B cell (primary cell): ENCODE measurements at regions not wholly inside any gene's neighbourhood (a gene's known extent, or its start where the extent isn't known, plus 50 kb on each side); places are given as distances from the start of the nearest gene placed in this dataset.

ENCODE experiments used
- ATAC-seq: fragments of 200-7000 bp; cut with Tn5 transposase; one replicate; pipeline ENCODE4 v1.10.0; 2021; ENCODE audit warnings: low read depth, mild to moderate bottlenecking, moderate number of reproducible peaks, moderate library complexity
- CTCF ChIA-PET: fragments of 350-600 bp; sonication (Branson Sonifier 250); formaldehyde crosslinking; loops from one replicate; lab custom pipeline; 2021; ENCODE audit warnings: antibody characterized with exemption, inconsistent platforms; lab: Charles Lee
- POLR2A ChIA-PET: fragments of 350-600 bp; sonication (Branson Sonifier 250); formaldehyde crosslinking; loops from one replicate; lab custom pipeline; 2021; ENCODE audit warnings: antibody characterized with exemption; lab: Charles Lee
- DNase-seq: peaks from one replicate; pipeline ENCODE4 v3.0.0; 2013
- H2AFZ ChIP-seq: 2 replicates; pipeline ENCODE4 v1.6.1; 2012; ENCODE audit warnings: mild to moderate bottlenecking, low read depth, low read length; ENCODE audit not compliant: insufficient read depth, poor library complexity, severe bottlenecking
- H3K27ac ChIP-seq, 2 donors: 1 replicate in 1 of 2; 2 replicates in 1 of 2; pipeline ENCODE4 v1.5.1; 2012 to 2013; ENCODE audit warnings: low read length in 2 of 2, mild to moderate bottlenecking in 2 of 2, moderate library complexity in 1 of 2
- H3K27me3 ChIP-seq, 4 experiments: fragments of 200-600 bp in 1 of 4; sonication (generic) in 1 of 4; replicated peaks in 1 of 4; 1 replicate in 2 of 4; 2 replicates in 2 of 4; pipeline versions ENCODE4 v1.6.1 to v1.7.0; 2013 to 2016; ENCODE audit warnings: low read length in 3 of 4, mild to moderate bottlenecking in 2 of 4, mixed read lengths in 1 of 4, moderate library complexity in 1 of 4; ENCODE audit not compliant: insufficient read depth in 4 of 4, control insufficient read depth in 3 of 4; ENCODE audit errors: control extremely low read depth in 1 of 4
- H3K36me3 ChIP-seq, 2 experiments: replicated peaks in 1 of 2; 1 replicate in 1 of 2; 2 replicates in 1 of 2; pipeline versions ENCODE4 v1.6.1 to v1.7.1; 2013; ENCODE audit warnings: low read length in 1 of 2; ENCODE audit not compliant: insufficient read depth in 2 of 2, control insufficient read depth in 1 of 2; ENCODE audit errors: control extremely low read depth in 1 of 2, extremely low read depth in 1 of 2
- H3K4me1 ChIP-seq, 2 donors: fragments of 200-600 bp in 1 of 2; sonication (generic) in 1 of 2; 1 replicate in 1 of 2; 2 replicates in 1 of 2; pipeline versions ENCODE4 v1.5.1 to v1.6.1; 2013 to 2017; ENCODE audit warnings: low read length in 2 of 2; ENCODE audit not compliant: control insufficient read depth in 2 of 2, insufficient read depth in 2 of 2
- H3K4me2 ChIP-seq: replicated peaks from 2 replicates; pipeline ENCODE3; 2012; ENCODE audit warnings: mild to moderate bottlenecking, low read depth, low read length; ENCODE audit not compliant: poor library complexity, severe bottlenecking
- H3K4me3 ChIP-seq, 5 experiments: fragments of 200-600 bp in 1 of 5; sonication (generic) in 1 of 5; 1 replicate in 3 of 5; 2 replicates in 2 of 5; pipeline versions ENCODE4 v1.5.1 to v1.7.0; 2011 to 2016; ENCODE audit warnings: low read length in 4 of 5, mild to moderate bottlenecking in 4 of 5, low read depth in 2 of 5, control low read depth in 1 of 5, moderate library complexity in 1 of 5; ENCODE audit not compliant: insufficient read depth in 1 of 5; ENCODE audit errors: control extremely low read depth in 1 of 5, extremely low read depth in 1 of 5
- H3K79me2 ChIP-seq: fragments of 200-600 bp; sonication (generic); one replicate; pipeline ENCODE4 v1.6.0; 2016; ENCODE audit warnings: low read length; ENCODE audit not compliant: control insufficient read depth, insufficient read depth
- H3K9ac ChIP-seq: fragments of 200-600 bp; sonication (generic); 2 replicates; pipeline ENCODE4 v1.6.1; 2017; ENCODE audit warnings: mild to moderate bottlenecking, low read length, moderate library complexity
- H3K9me3 ChIP-seq, 3 donors: one replicate each; pipeline versions ENCODE4 v1.6.1 to v1.7.1; 2013; ENCODE audit warnings: low read length in 2 of 3; ENCODE audit not compliant: control insufficient read depth in 2 of 3, insufficient read depth in 1 of 3; ENCODE audit errors: control extremely low read depth in 1 of 3
- H4K20me1 ChIP-seq: 2 replicates; pipeline ENCODE4 v1.6.0; 2012; ENCODE audit warnings: mild to moderate bottlenecking, low read length; ENCODE audit not compliant: insufficient read depth, control insufficient read depth, poor library complexity, severe bottlenecking
- H3K27ac Mint-ChIP-seq: one replicate; pipeline ENCODE4 v1.8.0; 2021; ENCODE audit warnings: mixed read lengths
- H3K27me3 Mint-ChIP-seq: one replicate; pipeline ENCODE4 v1.8.0; 2021; ENCODE audit warnings: mixed read lengths
- H3K4me1 Mint-ChIP-seq: one replicate; pipeline ENCODE4 v1.8.0; 2021; ENCODE audit warnings: mixed read lengths
- H3K4me3 Mint-ChIP-seq: one replicate; pipeline ENCODE4 v1.8.0; 2021; ENCODE audit warnings: mixed read lengths
- H3K9me3 Mint-ChIP-seq: one replicate; pipeline ENCODE4 v1.8.0; 2022; ENCODE audit warnings: mixed read lengths; ENCODE audit not compliant: insufficient read depth
- EZH2 ChIP-seq: IDR thresholded peaks from 2 replicates; pipeline ENCODE4 v1.6.1; 2012; ENCODE audit warnings: borderline replicate concordance, low read depth, mild to moderate bottlenecking, moderate library complexity, low read length; ENCODE audit not compliant: insufficient read depth, poor library complexity, severe bottlenecking
- WGBS: methylation state at CpG from one replicate; pipeline ENCODE4 v1.1.5; 2013; ENCODE audit warnings: missing lambda C conversion rate; ENCODE audit not compliant: insufficient coverage; 5-methylcytosine and 5-hydroxymethylcytosine counted together
- intact Hi-C: fragments of 100-400 bp; cut with micrococcal nuclease; formaldehyde crosslinking; loops from one replicate; pipeline ENCODE4 v1.10.0; 2022
- TF ChIP-seq, protein P1 (sequence below): fragments of 200-600 bp; IDR thresholded peaks from one replicate; pipeline ENCODE4 v1.8.0; 2022; ENCODE audit warnings: antibody characterized with exemption, mild to moderate bottlenecking

DNA sequence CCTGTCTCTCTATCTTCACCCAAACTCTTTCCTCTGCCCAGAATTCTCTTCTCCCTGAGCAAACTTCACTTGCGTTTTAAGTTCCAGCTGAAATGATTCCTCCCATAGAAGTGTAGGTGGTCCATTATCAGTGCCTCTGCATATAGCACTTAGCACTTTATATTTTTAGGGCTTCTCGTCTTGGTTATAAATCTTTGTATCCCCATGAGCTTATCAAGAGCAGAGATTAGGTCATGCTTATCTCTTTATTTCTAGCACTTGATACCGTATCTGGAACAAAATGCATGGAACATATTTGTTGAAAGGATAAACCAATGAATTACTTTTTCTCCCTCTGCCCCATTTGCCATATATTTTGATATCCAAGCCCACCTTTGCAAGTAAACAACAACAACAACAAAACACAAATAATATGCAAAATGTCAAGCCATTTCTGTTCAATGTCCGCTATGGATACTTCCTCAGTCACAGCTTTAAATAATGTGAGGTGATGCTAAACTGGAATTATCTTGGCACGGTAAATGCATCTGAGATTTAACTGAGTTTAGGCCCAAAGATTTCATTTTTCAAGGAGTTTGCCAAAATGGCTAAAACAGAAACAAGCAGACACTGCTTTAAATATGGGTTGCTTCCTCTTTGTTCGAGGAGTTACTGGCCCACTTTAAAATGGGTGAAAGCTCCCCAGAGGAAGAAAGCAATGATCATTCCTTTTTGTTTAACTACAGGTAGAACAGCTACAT is 106.2 kb upstream of the STMND1 start:
- H3K4me1 ChIP-seq, result no peaks in the 10 kb centered on the region
- H3K27ac ChIP-seq, result no peak overlapping the region
- H3K4me2 ChIP-seq, result no peak overlapping the region
- no peaks in the 10 kb centered on the region for H3K27me3 ChIP-seq
- ATAC-seq (no peak), DNase-seq (no peak)
- H4K20me1 ChIP-seq, result no peaks in the 10 kb centered on the region
- H3K27me3 Mint-ChIP-seq, result peaks cover 5% of the 10 kb centered on the region
- no peak overlapping the region for H2AFZ ChIP-seq
- WGBS, result 53% methylated on average over 2 of the region's 6 CpGs
- no peak overlapping the region for H3K27ac Mint-ChIP-seq
- no peak overlapping the region for H3K4me3 Mint-ChIP-seq
- peaks cover 2% of the 10 kb centered on the region for H3K9me3 Mint-ChIP-seq
- H3K9ac ChIP-seq, result no peak overlapping the region
- H3K9me3 ChIP-seq, result no peaks in the 10 kb centered on the region
- no peaks in the 10 kb centered on the region for H3K4me1 Mint-ChIP-seq
- H3K36me3 ChIP-seq, result no peaks in the 10 kb centered on the region
- POLR2A ChIA-PET, result no interaction called here
- H3K79me2 ChIP-seq, result no peaks in the 10 kb centered on the region
- no peak overlapping the region for H3K4me3 ChIP-seq
- CTCF ChIA-PET, result no interaction called here
- intact Hi-C loops, result no loop called here
- TF ChIP-seq, protein P1, sequence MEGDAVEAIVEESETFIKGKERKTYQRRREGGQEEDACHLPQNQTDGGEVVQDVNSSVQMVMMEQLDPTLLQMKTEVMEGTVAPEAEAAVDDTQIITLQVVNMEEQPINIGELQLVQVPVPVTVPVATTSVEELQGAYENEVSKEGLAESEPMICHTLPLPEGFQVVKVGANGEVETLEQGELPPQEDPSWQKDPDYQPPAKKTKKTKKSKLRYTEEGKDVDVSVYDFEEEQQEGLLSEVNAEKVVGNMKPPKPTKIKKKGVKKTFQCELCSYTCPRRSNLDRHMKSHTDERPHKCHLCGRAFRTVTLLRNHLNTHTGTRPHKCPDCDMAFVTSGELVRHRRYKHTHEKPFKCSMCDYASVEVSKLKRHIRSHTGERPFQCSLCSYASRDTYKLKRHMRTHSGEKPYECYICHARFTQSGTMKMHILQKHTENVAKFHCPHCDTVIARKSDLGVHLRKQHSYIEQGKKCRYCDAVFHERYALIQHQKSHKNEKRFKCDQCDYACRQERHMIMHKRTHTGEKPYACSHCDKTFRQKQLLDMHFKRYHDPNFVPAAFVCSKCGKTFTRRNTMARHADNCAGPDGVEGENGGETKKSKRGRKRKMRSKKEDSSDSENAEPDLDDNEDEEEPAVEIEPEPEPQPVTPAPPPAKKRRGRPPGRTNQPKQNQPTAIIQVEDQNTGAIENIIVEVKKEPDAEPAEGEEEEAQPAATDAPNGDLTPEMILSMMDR, result no peak
- no peak for TF ChIP-seq EZH2

DNA sequence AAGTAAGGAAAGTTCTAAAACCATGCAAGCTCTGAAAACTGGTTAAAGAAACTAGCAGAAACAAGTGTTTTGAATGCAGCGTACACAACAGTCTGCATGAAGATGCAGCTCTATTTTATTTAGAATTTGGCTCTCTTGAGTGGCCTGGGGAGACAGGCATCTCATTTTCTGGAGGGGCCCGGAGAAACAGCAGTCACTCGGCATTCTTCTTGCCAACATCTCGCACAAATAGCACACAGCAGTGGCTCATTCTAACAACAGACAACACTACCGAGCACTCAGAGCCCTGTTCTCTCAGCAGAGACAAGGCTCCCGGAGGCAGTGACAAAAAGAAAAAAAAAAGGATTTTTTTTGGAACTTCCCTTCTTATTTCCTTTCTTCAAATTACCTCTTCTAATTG is 108.5 kb upstream of the STMND1 start:
- ChIA-PET CTCF (no interaction called here), POLR2A (no interaction called here)
- Histone ChIP-seq H3K4me3 (no peak overlapping the region), H3K9ac (no peak overlapping the region), H3K27me3 (no peaks in the 10 kb centered on the region), H3K27ac (no peak overlapping the region), H3K9me3 (peaks cover 0 to 7% (median 0%) of the 10 kb centered on the region in 3 donors), H4K20me1 (no peaks in the 10 kb centered on the region), H3K4me2 (no peak overlapping the region), H3K4me1 (no peaks in the 10 kb centered on the region), H3K79me2 (no peaks in the 10 kb centered on the region), H3K36me3 (no peaks in the 10 kb centered on the region), H2AFZ (no peak overlapping the region)
- H3K9me3 Mint-ChIP-seq, result peaks cover 9% of the 10 kb centered on the region
- intact Hi-C loops, result no loop called here
- WGBS, result 90% methylated on average over 4 of the region's 6 CpGs
- no peak overlapping the region for H3K27ac Mint-ChIP-seq
- no peak for DNase-seq
- H3K4me3 Mint-ChIP-seq, result no peak overlapping the region
- ATAC-seq, result no peak
- H3K4me1 Mint-ChIP-seq, result no peaks in the 10 kb centered on the region
- H3K27me3 Mint-ChIP-seq, result peaks cover 8% of the 10 kb centered on the region
- TF ChIP-seq, protein P1, result no peak
- no peak for TF ChIP-seq EZH2
